ENCODE measurements at regions not wholly inside any gene's neighbourhood (a gene's known extent, or its start where the extent isn't known, plus 50 kb on each side); places are given as distances from the start of the nearest gene placed in this dataset.

DNA sequence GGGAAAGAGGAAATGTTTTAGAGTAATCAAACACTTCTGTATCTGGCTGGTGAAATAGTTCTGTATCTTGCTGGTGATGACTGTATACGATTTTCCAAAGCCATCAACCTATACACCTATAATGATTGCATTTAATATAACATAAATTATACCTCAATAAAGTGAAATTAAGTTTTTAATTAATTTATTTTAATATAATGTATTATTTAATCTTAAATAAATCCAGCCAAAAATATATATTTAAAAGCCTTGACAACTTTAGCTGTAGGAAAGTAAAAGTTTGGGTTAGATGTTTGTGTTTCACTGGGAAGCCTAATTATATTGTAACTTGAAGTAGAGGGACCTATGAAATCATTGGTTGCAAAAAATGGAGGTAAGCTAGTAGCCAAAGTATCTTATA lies 654.8 kb upstream of the MIS18BP1 start:
- Histone ChIP-seq H3K79me2 (no peaks in the 10 kb centered on the region), H4K20me1 (ENCODE audit: insufficient read depth, poor library complexity, severe bottlenecking) (no peaks in the 10 kb centered on the region), H3K36me3 (replicated peaks; ENCODE audit: insufficient read depth, low read depth) (no peaks in the 10 kb centered on the region), H3K9me3 (ENCODE audit: low read depth) (no peaks in the 10 kb centered on the region), H3K4me1 (ENCODE audit: insufficient read depth) (no peaks in the 10 kb centered on the region), H3K27me3 (no peaks in the 10 kb centered on the region), H3K27ac (no peak overlapping the region), H3K9me2 (replicated peaks; ENCODE audit: insufficient read depth) (no peaks in the 10 kb centered on the region), H3K4me3 (no peak overlapping the region), H3K4me2 (no peak overlapping the region), H2AFZ (no peak overlapping the region)
- no peak for DNase-seq (ENCODE audit: low spot score)
- WGBS (ENCODE audit: low lambda C conversion rate, missing lambda C conversion rate): 74% methylated on average over 1 of the region's 1 CpG
- TF ChIP-seq, protein P1, sequence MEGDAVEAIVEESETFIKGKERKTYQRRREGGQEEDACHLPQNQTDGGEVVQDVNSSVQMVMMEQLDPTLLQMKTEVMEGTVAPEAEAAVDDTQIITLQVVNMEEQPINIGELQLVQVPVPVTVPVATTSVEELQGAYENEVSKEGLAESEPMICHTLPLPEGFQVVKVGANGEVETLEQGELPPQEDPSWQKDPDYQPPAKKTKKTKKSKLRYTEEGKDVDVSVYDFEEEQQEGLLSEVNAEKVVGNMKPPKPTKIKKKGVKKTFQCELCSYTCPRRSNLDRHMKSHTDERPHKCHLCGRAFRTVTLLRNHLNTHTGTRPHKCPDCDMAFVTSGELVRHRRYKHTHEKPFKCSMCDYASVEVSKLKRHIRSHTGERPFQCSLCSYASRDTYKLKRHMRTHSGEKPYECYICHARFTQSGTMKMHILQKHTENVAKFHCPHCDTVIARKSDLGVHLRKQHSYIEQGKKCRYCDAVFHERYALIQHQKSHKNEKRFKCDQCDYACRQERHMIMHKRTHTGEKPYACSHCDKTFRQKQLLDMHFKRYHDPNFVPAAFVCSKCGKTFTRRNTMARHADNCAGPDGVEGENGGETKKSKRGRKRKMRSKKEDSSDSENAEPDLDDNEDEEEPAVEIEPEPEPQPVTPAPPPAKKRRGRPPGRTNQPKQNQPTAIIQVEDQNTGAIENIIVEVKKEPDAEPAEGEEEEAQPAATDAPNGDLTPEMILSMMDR (IDR thresholded peaks at IDR 0.05; ENCODE audit: poor library complexity): no peak
- TF ChIP-seq EZH2phosphoT487 (IDR thresholded peaks at IDR 0.05; ENCODE audit: low read depth, severe bottlenecking, unreplicated experiment) (no peak), EZH2 (IDR thresholded peaks at IDR 0.05; ENCODE audit: borderline replicate concordance) (no peak)

- no peak overlapping the region for H3K4me2 ChIP-seq
- no peaks in the 10 kb centered on the region for H3K36me3 ChIP-seq (replicated peaks; ENCODE audit: insufficient read depth, low read depth)
- H3K9me2 ChIP-seq (replicated peaks; ENCODE audit: insufficient read depth): no peaks in the 10 kb centered on the region
- WGBS (ENCODE audit: low lambda C conversion rate, missing lambda C conversion rate): 89% methylated on average over 1 of the region's 1 CpG
- H2AFZ ChIP-seq: no peak overlapping the region
- H3K4me3 ChIP-seq: no peak overlapping the region
- no peaks in the 10 kb centered on the region for H3K27me3 ChIP-seq
- no peaks in the 10 kb centered on the region for H4K20me1 ChIP-seq (ENCODE audit: insufficient read depth, poor library complexity, severe bottlenecking)
- no peak overlapping the region for H3K27ac ChIP-seq
- no peaks in the 10 kb centered on the region for H3K4me1 ChIP-seq (ENCODE audit: insufficient read depth)
- TF ChIP-seq EZH2 (IDR thresholded peaks at IDR 0.05; ENCODE audit: borderline replicate concordance) (no peak), EZH2phosphoT487 (IDR thresholded peaks at IDR 0.05; ENCODE audit: low read depth, severe bottlenecking, unreplicated experiment) (no peak)
- TF ChIP-seq, protein P1 (IDR thresholded peaks at IDR 0.05; ENCODE audit: poor library complexity): no peak
- DNase-seq (ENCODE audit: low spot score): no peak
- no peaks in the 10 kb centered on the region for H3K9me3 ChIP-seq (ENCODE audit: low read depth)
- no peaks in the 10 kb centered on the region for H3K79me2 ChIP-seq
These were observed 653.3 kb upstream of the MIS18BP1 start for GRCh38 chr14:45906257-45906656.

DNA sequence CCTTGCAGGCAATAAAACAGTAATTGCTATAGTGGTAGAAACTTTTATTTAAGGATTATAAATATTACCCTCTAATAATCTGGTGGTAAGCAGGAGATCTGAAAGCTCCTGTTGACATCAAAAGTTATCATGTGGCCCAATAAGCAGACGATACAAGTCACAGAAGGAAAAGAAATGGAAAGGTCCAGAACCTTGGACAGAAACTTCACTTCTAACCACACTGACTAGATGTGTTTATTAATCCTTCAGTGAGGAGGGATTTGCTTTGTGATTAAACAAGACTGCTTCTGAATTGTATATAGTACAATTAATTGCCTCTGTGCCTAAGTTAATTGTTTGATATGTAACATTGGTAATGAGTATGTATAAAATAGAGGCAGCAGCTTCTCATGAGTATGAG lies 652.7 kb upstream of the MIS18BP1 start:
- 78% methylated on average over 1 of the region's 1 CpG for WGBS (ENCODE audit: low lambda C conversion rate, missing lambda C conversion rate)

More for the DNA sequence above, 652.7 kb upstream of the MIS18BP1 start:
- no peaks in the 10 kb centered on the region for H3K9me3 ChIP-seq (ENCODE audit: low read depth)
- no peaks in the 10 kb centered on the region for H3K4me1 ChIP-seq (ENCODE audit: insufficient read depth)
- H3K36me3 ChIP-seq (replicated peaks; ENCODE audit: insufficient read depth, low read depth): no peaks in the 10 kb centered on the region
- no peak for DNase-seq (ENCODE audit: low spot score)
- no peaks in the 10 kb centered on the region for H3K79me2 ChIP-seq
- H3K27me3 ChIP-seq: no peaks in the 10 kb centered on the region
- H3K27ac ChIP-seq: no peak overlapping the region
- TF ChIP-seq EZH2phosphoT487 (IDR thresholded peaks at IDR 0.05; ENCODE audit: low read depth, severe bottlenecking, unreplicated experiment) (no peak), EZH2 (IDR thresholded peaks at IDR 0.05; ENCODE audit: borderline replicate concordance) (no peak)
- TF ChIP-seq, protein P1 (IDR thresholded peaks at IDR 0.05; ENCODE audit: poor library complexity): no peak
- H2AFZ ChIP-seq: no peak overlapping the region
- no peaks in the 10 kb centered on the region for H4K20me1 ChIP-seq (ENCODE audit: insufficient read depth, poor library complexity, severe bottlenecking)
- no peak overlapping the region for H3K4me2 ChIP-seq
- H3K9me2 ChIP-seq (replicated peaks; ENCODE audit: insufficient read depth): no peaks in the 10 kb centered on the region
- H3K4me3 ChIP-seq: no peak overlapping the region
